GM12878 (cell line): ENCODE measurements at regions not wholly inside any gene's neighbourhood (a gene's known extent, or its start where the extent isn't known, plus 50 kb on each side); places are given as distances from the start of the nearest gene placed in this dataset.

Source experiments
- ATAC-seq: fragments of 200-7000 bp; cut with Tn5 transposase; 3 replicates; pipeline ENCODE4 v1.9.1; 2020; ENCODE audit warnings: mild to moderate bottlenecking, moderate library complexity
- BruUV-seq: library from RNA; stranded (reverse); fragments of 400-500 nt; replicated peaks from 2 replicates; lab custom pipeline; 2021; lab: Mats Ljungman, UMichigan
- CTCF ChIA-PET: fragments of 300-600 bp; sonication (Branson Sonifier 250); formaldehyde crosslinking; extraction: SDS; loops from one replicate; lab custom pipeline; 2021; ENCODE audit warnings: inconsistent platforms; lab: Yijun Ruan, JAX
- POLR2A ChIA-PET: fragments of 350-600 bp; formaldehyde crosslinking; extraction: SDS; loops from one replicate; lab custom pipeline; 2021; ENCODE audit warnings: inconsistent platforms; lab: Charles Lee
- RAD21 ChIA-PET: fragments of 300-600 bp; sonication (Branson Sonifier 250); formaldehyde crosslinking; loops from one replicate; lab custom pipeline; 2023; ENCODE audit warnings: antibody characterized with exemption; ENCODE audit not compliant: unreplicated experiment; lab: Charles Lee
- SMC1A ChIA-PET: fragments of 300-600 bp; sonication (Branson Sonifier 250); formaldehyde crosslinking; loops from one replicate; lab custom pipeline; 2023; ENCODE audit not compliant: unreplicated experiment, uncharacterized antibody; lab: Charles Lee
- DNase-seq: peaks from one replicate; pipeline ENCODE4 v3.0.0-alpha.2; 2011; ENCODE audit warnings: low read depth, low spot score
- FAIRE-seq: peaks from 3 replicates; lab custom pipeline; 2011; peaks lifted over from hg19 to GRCh38; lab: Jason Lieb, UNC
- H2AFZ ChIP-seq: 2 replicates; pipeline ENCODE4 v1.6.0; 2011; ENCODE audit warnings: low read depth, low read length, control low read depth; ENCODE audit not compliant: control insufficient read depth
- H3K27ac ChIP-seq: 2 replicates; pipeline ENCODE4 v1.5.1; 2011; ENCODE audit warnings: control low read depth; ENCODE audit not compliant: control insufficient read depth, insufficient read depth
- H3K27me3 ChIP-seq, 2 experiments: replicated peaks in 1 of 2; 2 replicates each; pipeline versions ENCODE4 v1.6.0 to v1.6.1; 2011; ENCODE audit warnings: low read length in 1 of 2; ENCODE audit not compliant: control insufficient read depth in 2 of 2, insufficient read depth in 2 of 2
- H3K36me3 ChIP-seq, 2 experiments: 2 replicates each; pipeline ENCODE4 v1.5.1; 2011; ENCODE audit warnings: low read length in 1 of 2; ENCODE audit not compliant: control insufficient read depth in 2 of 2, insufficient read depth in 2 of 2
- H3K4me1 ChIP-seq: 2 replicates; pipeline ENCODE4 v1.6.1; 2011; ENCODE audit warnings: mild to moderate bottlenecking, low read length, moderate library complexity, mixed read lengths; ENCODE audit not compliant: control insufficient read depth, insufficient read depth
- H3K4me2 ChIP-seq: 2 replicates; pipeline ENCODE4 v1.6.0; 2011; ENCODE audit warnings: control low read depth; ENCODE audit not compliant: control insufficient read depth, insufficient read depth
- H3K4me3 ChIP-seq: fragments of 200-600 bp; sonication (generic); 2 replicates; pipeline ENCODE4 v1.5.1; 2016
- H3K79me2 ChIP-seq: 2 replicates; pipeline ENCODE4 v1.6.0; 2011; ENCODE audit warnings: low read length; ENCODE audit not compliant: control insufficient read depth, insufficient read depth
- H3K9ac ChIP-seq: 2 replicates; pipeline ENCODE4 v1.8.0; 2011; ENCODE audit warnings: low read length, control low read depth, mixed read lengths; ENCODE audit not compliant: control insufficient read depth, insufficient read depth
- H3K9me3 ChIP-seq: replicated peaks from 3 replicates; pipeline ENCODE4 v1.5.1; 2011; ENCODE audit warnings: mild to moderate bottlenecking, low read length; ENCODE audit not compliant: control insufficient read depth, insufficient read depth
- H4K20me1 ChIP-seq: 2 replicates; pipeline ENCODE4 v1.6.0; 2011; ENCODE audit not compliant: control insufficient read depth, insufficient read depth
- HDAC6 ChIP-seq: fragments of 200-600 bp; sonication (generic); IDR thresholded peaks from one replicate; pipeline ENCODE4 v1.8.0; 2017; ENCODE audit warnings: antibody characterized with exemption; ENCODE audit not compliant: unreplicated experiment
- IKZF2 ChIP-seq, 2 experiments: fragments of 450-650 bp; IDR thresholded peaks; 2 replicates each; pipeline ENCODE4 v1.6.1; 2017; ENCODE audit warnings: mild to moderate bottlenecking in 2 of 2, moderate library complexity in 2 of 2
- MYC ChIP-seq: IDR thresholded peaks from 2 replicates; pipeline ENCODE4 v1.6.1; 2011; ENCODE audit warnings: mild to moderate bottlenecking, low read length, moderate library complexity, inconsistent platforms; ENCODE audit not compliant: insufficient read depth, insufficient replicate concordance, insufficient read length, severe bottlenecking
- NR2F1 ChIP-seq: fragments of 450-650 bp; conservative IDR thresholded peaks from 2 replicates; pipeline ENCODE4 v1.6.1; 2017; ENCODE audit warnings: mild to moderate bottlenecking
- SUPT20H ChIP-seq: IDR thresholded peaks from 2 replicates; pipeline ENCODE4 v1.6.1; 2011; ENCODE audit warnings: low read depth, mild to moderate bottlenecking, low read length, moderate library complexity, borderline replicate concordance; ENCODE audit not compliant: control insufficient read depth
- WRNIP1 ChIP-seq: IDR thresholded peaks from 2 replicates; pipeline ENCODE4 v1.6.1; 2011; ENCODE audit warnings: low read depth, low read length, improper control_type of control experiment, borderline replicate concordance
- ZBTB11 ChIP-seq: fragments of 450-650 bp; formaldehyde crosslinking; IDR thresholded peaks from 2 replicates; pipeline ENCODE4 v1.5.0; 2022; ENCODE audit warnings: mild to moderate bottlenecking, missing genetic modification characterization
- ZNF207 ChIP-seq: fragments of 450-650 bp; IDR thresholded peaks from 2 replicates; pipeline ENCODE4 v1.6.1; 2014; ENCODE audit warnings: antibody characterized with exemption, mild to moderate bottlenecking, borderline replicate concordance
- WGBS: methylation state at CpG from one replicate; pipeline ENCODE4 v1.1.6; 2016; ENCODE audit warnings: low lambda C conversion rate; ENCODE audit not compliant: insufficient replicate concordance, insufficient coverage; ENCODE audit errors: missing lambda C conversion rate; 5-methylcytosine and 5-hydroxymethylcytosine counted together
- in situ Hi-C: fragments of 300-500 bp; cut with MboI; formaldehyde crosslinking; loops from 9 replicates; pipeline ENCODE4 v1.14.3; 2018; ENCODE audit warnings: mixed read lengths
- intact Hi-C: fragments of 100-400 bp; cut with micrococcal nuclease; formaldehyde crosslinking; loops from one replicate; pipeline ENCODE4 v1.14.2; 2022; ENCODE audit not compliant: unreplicated experiment

- Histone ChIP-seq H3K4me1 (peaks cover 9% of the 10 kb centered on the region; the same call in 1 of the 2 replicates), H2AFZ (peak overlapping the region; percentile 34; the same call in 1 of the 2 replicates), H3K79me2 (no peaks in the 10 kb centered on the region), H3K27ac (no peak overlapping the region), H3K27me3 (no peaks in the 10 kb centered on the region), H3K9me3 (no peaks in the 10 kb centered on the region), H3K4me2 (peak overlapping the region; percentile 9; the same call in 1 of the 2 replicates), H3K36me3 (no peaks in the 10 kb centered on the region), H4K20me1 (no peaks in the 10 kb centered on the region), H3K4me3 (no peak overlapping the region), H3K9ac (no peak overlapping the region)
- TF ChIP-seq MYC (no peak), WRNIP1 (no peak), ZBTB11 (CRISPR knock-in tag) (no peak), NR2F1 (no peak), IKZF2 (IDR thresholded peaks at IDR 0.05) (no peak), HDAC6 (no peak), SUPT20H (no peak), ZNF207 (no peak)
- RAD21 ChIA-PET, result interaction anchor here (0.9 kb wide), 1 partner anchor 88 kb away, joined by 3 read pairs; no protein-coding TSS in a partner anchor
- intact Hi-C loops (no loop called here), in situ Hi-C loops (no loop called here)
- CTCF ChIA-PET, result interaction anchor here (0.7 to 1.2 kb wide), 5 partner anchors 13 to 947 kb away, joined by 3 to 5 read pairs (median 3); no protein-coding TSS in a partner anchor
- DNase-seq, result peak; percentile 2
- 9% methylated on average over 4 of the region's 4 CpGs for WGBS
- no TSS peak for BruUV-seq
- ATAC-seq, result peak; percentile 54
- SMC1A ChIA-PET, result interaction anchor here (0.8 to 1.6 kb wide), 3 partner anchors 13 to 346 kb away, joined by 3 to 5 read pairs (median 4); no protein-coding TSS in a partner anchor
- no peak for FAIRE-seq
- POLR2A ChIA-PET, result no interaction called here
These were observed 335.6 kb downstream of the RBM26 start for GRCh38 chr13:79070343-79070974.
